ENCODE measurements at regions not wholly inside any gene's neighbourhood (a gene's known extent, or its start where the extent isn't known, plus 50 kb on each side); places are given as distances from the start of the nearest gene placed in this dataset.

- H3K4me3 ChIP-seq (ENCODE audit: low read length) = no peak overlapping the region
- no peak overlapping the region for H3K4me2 ChIP-seq (ENCODE audit: low read length)
- TF ChIP-seq EZH2phosphoT487 (IDR thresholded peaks at IDR 0.05; ENCODE audit: borderline replicate concordance, low read length) (no peak), CTCF (IDR thresholded peaks at IDR 0.05; ENCODE audit: low read depth, low read length, poor library complexity, severe bottlenecking) (no peak)
- no peaks in the 10 kb centered on the region for H3K4me1 ChIP-seq (ENCODE audit: control insufficient read depth, low read length)
- H3K79me2 ChIP-seq (ENCODE audit: control insufficient read depth, low read length) = no peaks in the 10 kb centered on the region
- no peaks in the 10 kb centered on the region for H3K9me3 ChIP-seq (ENCODE audit: control insufficient read depth, insufficient read depth, low read length)
- H3K27ac ChIP-seq (ENCODE audit: low read depth, low read length) = no peak overlapping the region
- H3K9me2 ChIP-seq (replicated peaks; ENCODE audit: control insufficient read depth, low read length) = no peaks in the 10 kb centered on the region
- H4K20me1 ChIP-seq (ENCODE audit: control insufficient read depth, insufficient read depth, low read depth, low read length) = no peaks in the 10 kb centered on the region
- H3K27me3 ChIP-seq (ENCODE audit: control insufficient read depth, low read length) = no peaks in the 10 kb centered on the region
- H3F3A ChIP-seq (ENCODE audit: control insufficient read depth, insufficient read depth) = no peaks in the 10 kb centered on the region
- no peaks in the 10 kb centered on the region for H3K36me3 ChIP-seq (ENCODE audit: control insufficient read depth, low read length)
Observed at GRCh38 chr10:33643042-33643441, 308.6 kb upstream of the NRP1 start.

GRCh38 chr10:33638891-33639290, 304.4 kb upstream of the NRP1 start:
- Histone ChIP-seq H3K4me2 (ENCODE audit: low read length) (no peak overlapping the region), H3K4me3 (ENCODE audit: low read length) (no peak overlapping the region), H4K20me1 (ENCODE audit: control insufficient read depth, insufficient read depth, low read depth, low read length) (no peaks in the 10 kb centered on the region), H3K9me2 (replicated peaks; ENCODE audit: control insufficient read depth, low read length) (no peaks in the 10 kb centered on the region), H3K27ac (ENCODE audit: low read depth, low read length) (no peak overlapping the region), H3K79me2 (ENCODE audit: control insufficient read depth, low read length) (no peaks in the 10 kb centered on the region), H3K4me1 (ENCODE audit: control insufficient read depth, low read length) (no peaks in the 10 kb centered on the region), H3K27me3 (ENCODE audit: control insufficient read depth, low read length) (no peaks in the 10 kb centered on the region), H3K36me3 (ENCODE audit: control insufficient read depth, low read length) (no peaks in the 10 kb centered on the region), H3K9me3 (ENCODE audit: control insufficient read depth, insufficient read depth, low read length) (no peaks in the 10 kb centered on the region), H3F3A (ENCODE audit: control insufficient read depth, insufficient read depth) (no peaks in the 10 kb centered on the region)
- TF ChIP-seq CTCF (IDR thresholded peaks at IDR 0.05; ENCODE audit: low read depth, low read length, poor library complexity, severe bottlenecking) (no peak), EZH2phosphoT487 (IDR thresholded peaks at IDR 0.05; ENCODE audit: borderline replicate concordance, low read length) (no peak)

- H3F3A ChIP-seq (ENCODE audit: control insufficient read depth, insufficient read depth) = no peaks in the 10 kb centered on the region
- no peak overlapping the region for H3K4me2 ChIP-seq (ENCODE audit: low read length)
- no peak overlapping the region for H3K4me3 ChIP-seq (ENCODE audit: low read length)
- TF ChIP-seq EZH2phosphoT487 (IDR thresholded peaks at IDR 0.05; ENCODE audit: borderline replicate concordance, low read length) (no peak), CTCF (IDR thresholded peaks at IDR 0.05; ENCODE audit: low read depth, low read length, poor library complexity, severe bottlenecking) (no peak)
- no peak overlapping the region for H3K27ac ChIP-seq (ENCODE audit: low read depth, low read length)
- no peaks in the 10 kb centered on the region for H3K9me2 ChIP-seq (replicated peaks; ENCODE audit: control insufficient read depth, low read length)
- H3K27me3 ChIP-seq (ENCODE audit: control insufficient read depth, low read length) = no peaks in the 10 kb centered on the region
- H3K4me1 ChIP-seq (ENCODE audit: control insufficient read depth, low read length) = no peaks in the 10 kb centered on the region
- no peaks in the 10 kb centered on the region for H3K79me2 ChIP-seq (ENCODE audit: control insufficient read depth, low read length)
- H4K20me1 ChIP-seq (ENCODE audit: control insufficient read depth, insufficient read depth, low read depth, low read length) = no peaks in the 10 kb centered on the region
- H3K36me3 ChIP-seq (ENCODE audit: control insufficient read depth, low read length) = no peaks in the 10 kb centered on the region
- no peaks in the 10 kb centered on the region for H3K9me3 ChIP-seq (ENCODE audit: control insufficient read depth, insufficient read depth, low read length)
Observed at GRCh38 chr10:33638374-33638773, 303.9 kb upstream of the NRP1 start.
